ENCODE measurements at regions not wholly inside any gene's neighbourhood (a gene's known extent, or its start where the extent isn't known, plus 50 kb on each side); places are given as distances from the start of the nearest gene placed in this dataset.

- Histone ChIP-seq H3K4me3 (ENCODE audit: low read depth, low read length) (no peak overlapping the region), H2BK12ac (ENCODE audit: low read length) (no peak overlapping the region), H3K27ac (ENCODE audit: low read depth, low read length) (no peak overlapping the region), H3K4me1 (ENCODE audit: control insufficient read depth in 1 of 2, insufficient read depth in 2 of 2, low read length in 2 of 2) (peaks cover 0 to 2% of the 10 kb centered on the region in 2 experiments), H3K79me2 (ENCODE audit: control insufficient read depth, insufficient read depth, low read length, poor library complexity) (no peaks in the 10 kb centered on the region), H3K27me3 (ENCODE audit: insufficient read depth, low read length) (no peaks in the 10 kb centered on the region), H3K36me3 (ENCODE audit: control insufficient read depth in 1 of 2, insufficient read depth in 2 of 2, low read length in 2 of 2) (no peaks in the 10 kb centered on the region), H3K79me1 (ENCODE audit: low read length) (no peaks in the 10 kb centered on the region), H3K4ac (ENCODE audit: low read depth, low read length) (no peak overlapping the region), H3K9ac (ENCODE audit: low read length) (no peak overlapping the region), H3K14ac (ENCODE audit: low read length) (no peak overlapping the region), H3K18ac (ENCODE audit: low read length) (no peak overlapping the region), H4K12ac (ENCODE audit: low read depth, low read length) (no peak overlapping the region), H4K91ac (ENCODE audit: low read depth, low read length) (no peak overlapping the region), H3K9me3 (ENCODE audit: insufficient read depth, low read depth, low read length) (no peaks in the 10 kb centered on the region), H4K8ac (ENCODE audit: low read depth, low read length) (no peak overlapping the region), H2AK5ac (ENCODE audit: low read length) (no peak overlapping the region), H2AFZ (ENCODE audit: insufficient read depth, low read length, poor library complexity) (no peak overlapping the region), H3K4me2 (ENCODE audit: low read length) (no peak overlapping the region), H2BK5ac (ENCODE audit: low read depth, low read length, poor library complexity) (no peak overlapping the region), H3K23ac (ENCODE audit: low read length) (no peak overlapping the region), H2BK120ac (ENCODE audit: insufficient read depth, low read length, poor library complexity) (no peak overlapping the region)
- WGBS (ENCODE audit: extremely low coverage, insufficient coverage, insufficient read length) = no CpG with 5 or more reads among the region's 2 CpGs
- peak in 1 of 2 donors; percentile 26 for DNase-seq
These were observed 51.3 kb upstream of the KPNA4 start for GRCh38 chr3:160616716-160617115.

- Histone ChIP-seq H3K79me1 (ENCODE audit: low read length) (no peaks in the 10 kb centered on the region), H3K4ac (ENCODE audit: low read depth, low read length) (no peak overlapping the region), H2BK5ac (ENCODE audit: low read depth, low read length, poor library complexity) (no peak overlapping the region), H3K4me3 (ENCODE audit: low read depth, low read length) (no peak overlapping the region), H3K4me2 (ENCODE audit: low read length) (no peak overlapping the region), H3K18ac (ENCODE audit: low read length) (no peak overlapping the region), H3K4me1 (ENCODE audit: control insufficient read depth in 1 of 2, insufficient read depth in 2 of 2, low read length in 2 of 2) (peaks cover 0 to 2% of the 10 kb centered on the region in 2 experiments), H2AK5ac (ENCODE audit: low read length) (no peak overlapping the region), H4K8ac (ENCODE audit: low read depth, low read length) (no peak overlapping the region), H3K9ac (ENCODE audit: low read length) (no peak overlapping the region), H2BK12ac (ENCODE audit: low read length) (no peak overlapping the region), H3K23ac (ENCODE audit: low read length) (no peak overlapping the region), H4K12ac (ENCODE audit: low read depth, low read length) (no peak overlapping the region), H3K79me2 (ENCODE audit: control insufficient read depth, insufficient read depth, low read length, poor library complexity) (no peaks in the 10 kb centered on the region), H2BK120ac (ENCODE audit: insufficient read depth, low read length, poor library complexity) (no peak overlapping the region), H3K9me3 (ENCODE audit: insufficient read depth, low read depth, low read length) (no peaks in the 10 kb centered on the region), H4K91ac (ENCODE audit: low read depth, low read length) (no peak overlapping the region), H3K27me3 (ENCODE audit: insufficient read depth, low read length) (no peaks in the 10 kb centered on the region), H2AFZ (ENCODE audit: insufficient read depth, low read length, poor library complexity) (no peak overlapping the region), H3K14ac (ENCODE audit: low read length) (no peak overlapping the region), H3K36me3 (ENCODE audit: control insufficient read depth in 1 of 2, insufficient read depth in 2 of 2, low read length in 2 of 2) (no peaks in the 10 kb centered on the region), H3K27ac (ENCODE audit: low read depth, low read length) (no peak overlapping the region)
- DNase-seq = no peak
These were observed 50.9 kb upstream of the KPNA4 start for GRCh38 chr3:160616311-160616710.

Measured in trophoblast cell (in vitro differentiated cells and primary cell).